ENCODE measurements at regions not wholly inside any gene's neighbourhood (a gene's known extent, or its start where the extent isn't known, plus 50 kb on each side); places are given as distances from the start of the nearest gene placed in this dataset.

DNA sequence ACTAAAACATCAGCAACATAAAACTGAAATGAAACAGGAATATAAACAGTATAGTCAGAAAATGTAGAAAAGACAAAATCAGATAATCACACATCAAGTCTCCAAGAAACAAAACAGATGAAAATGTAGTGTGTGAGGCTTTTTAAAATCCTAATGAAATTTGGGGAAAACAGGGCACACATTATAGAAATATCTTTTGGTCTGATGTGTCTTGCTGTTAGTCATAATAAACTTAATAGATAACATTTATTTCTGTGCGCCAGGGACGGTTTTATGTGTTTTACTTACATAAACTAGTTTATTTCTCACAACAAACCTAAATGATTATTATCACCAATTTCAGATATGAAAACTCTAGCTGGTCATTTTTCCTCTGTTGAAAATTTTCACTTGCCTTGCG, 293.9 kb upstream of the GATB start:
- TF ChIP-seq, protein P1, sequence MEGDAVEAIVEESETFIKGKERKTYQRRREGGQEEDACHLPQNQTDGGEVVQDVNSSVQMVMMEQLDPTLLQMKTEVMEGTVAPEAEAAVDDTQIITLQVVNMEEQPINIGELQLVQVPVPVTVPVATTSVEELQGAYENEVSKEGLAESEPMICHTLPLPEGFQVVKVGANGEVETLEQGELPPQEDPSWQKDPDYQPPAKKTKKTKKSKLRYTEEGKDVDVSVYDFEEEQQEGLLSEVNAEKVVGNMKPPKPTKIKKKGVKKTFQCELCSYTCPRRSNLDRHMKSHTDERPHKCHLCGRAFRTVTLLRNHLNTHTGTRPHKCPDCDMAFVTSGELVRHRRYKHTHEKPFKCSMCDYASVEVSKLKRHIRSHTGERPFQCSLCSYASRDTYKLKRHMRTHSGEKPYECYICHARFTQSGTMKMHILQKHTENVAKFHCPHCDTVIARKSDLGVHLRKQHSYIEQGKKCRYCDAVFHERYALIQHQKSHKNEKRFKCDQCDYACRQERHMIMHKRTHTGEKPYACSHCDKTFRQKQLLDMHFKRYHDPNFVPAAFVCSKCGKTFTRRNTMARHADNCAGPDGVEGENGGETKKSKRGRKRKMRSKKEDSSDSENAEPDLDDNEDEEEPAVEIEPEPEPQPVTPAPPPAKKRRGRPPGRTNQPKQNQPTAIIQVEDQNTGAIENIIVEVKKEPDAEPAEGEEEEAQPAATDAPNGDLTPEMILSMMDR (IDR thresholded peaks at IDR 0.05) = no peak
- TF ChIP-seq POLR2A (IDR thresholded peaks at IDR 0.05) (no peak), POLR2AphosphoS5 (IDR thresholded peaks at IDR 0.05) (no peak)
